Immature natural killer cell (primary cell): ENCODE measurements at regions not wholly inside any gene's neighbourhood (a gene's known extent, or its start where the extent isn't known, plus 50 kb on each side); places are given as distances from the start of the nearest gene placed in this dataset.
"Not testable (repeated sequence)": the region's sequence is repeated elsewhere in the genome, so short reads cannot be mapped to it uniquely, and the experiment has no call there.

Experiments used
- DNase-seq, 3 donors: peaks; one replicate each; pipeline ENCODE4 v3.0.0; 2022; ENCODE audit warnings: mixed read lengths in 1 of 3
- H3K27ac Mint-ChIP-seq, 6 donors: one replicate each; pipeline ENCODE4 v1.8.0; 2020; ENCODE audit warnings: mixed read lengths in 6 of 6, mild to moderate bottlenecking in 5 of 6, inconsistent platforms in 4 of 6, moderate library complexity in 3 of 6
- H3K27me3 Mint-ChIP-seq, 3 donors: one replicate each; pipeline ENCODE4 v1.8.0; 2020 to 2021; ENCODE audit warnings: low read depth in 3 of 3, mild to moderate bottlenecking in 3 of 3, mixed read lengths in 3 of 3, moderate library complexity in 3 of 3, inconsistent platforms in 1 of 3
- H3K36me3 Mint-ChIP-seq, 3 donors: one replicate each; pipeline ENCODE4 v1.8.0; 2020; ENCODE audit warnings: mixed read lengths in 3 of 3, inconsistent platforms in 2 of 3, mild to moderate bottlenecking in 2 of 3
- H3K4me1 Mint-ChIP-seq, 2 donors: one replicate each; pipeline ENCODE4 v1.8.0; 2020; ENCODE audit warnings: inconsistent platforms in 2 of 2, mild to moderate bottlenecking in 2 of 2, mixed read lengths in 2 of 2, moderate library complexity in 1 of 2
- H3K4me3 Mint-ChIP-seq, 5 donors: one replicate each; pipeline ENCODE4 v1.8.0; 2020; ENCODE audit warnings: mild to moderate bottlenecking in 5 of 5, mixed read lengths in 5 of 5, inconsistent platforms in 3 of 5, moderate library complexity in 3 of 5
- H3K9me3 Mint-ChIP-seq, 6 donors: one replicate each; pipeline ENCODE4 v1.8.0; 2020; ENCODE audit warnings: mild to moderate bottlenecking in 6 of 6, mixed read lengths in 6 of 6, inconsistent platforms in 4 of 6, moderate library complexity in 3 of 6

DNA sequence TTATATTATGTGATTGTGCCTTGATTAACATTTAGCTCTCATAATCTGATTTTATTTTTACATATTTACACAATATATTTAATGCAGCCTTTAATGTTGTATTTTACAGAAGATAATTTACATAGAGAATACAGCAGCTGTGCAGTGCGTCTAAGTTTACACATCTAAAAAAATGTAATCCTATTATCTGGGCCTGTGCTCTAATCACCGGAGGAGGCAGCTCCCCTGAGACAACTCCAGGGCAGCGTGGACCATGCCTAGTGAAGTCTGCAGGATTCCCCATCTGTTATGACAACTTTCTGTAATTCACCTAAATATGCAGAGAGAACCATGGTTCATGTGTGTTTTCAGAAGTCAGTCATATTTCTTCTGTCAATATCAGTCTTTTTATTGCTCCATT lies 1149.3 kb downstream of the TMEM121 start:
- H3K9me3 Mint-ChIP-seq, H3K4me1 Mint-ChIP-seq, H3K36me3 Mint-ChIP-seq, H3K4me3 Mint-ChIP-seq, H3K27ac Mint-ChIP-seq, DNase-seq: not testable (repeated sequence)
- H3K27me3 Mint-ChIP-seq: peaks cover 6 to 11% (median 7%) of the 10 kb centered on the region in 3 donors

DNA sequence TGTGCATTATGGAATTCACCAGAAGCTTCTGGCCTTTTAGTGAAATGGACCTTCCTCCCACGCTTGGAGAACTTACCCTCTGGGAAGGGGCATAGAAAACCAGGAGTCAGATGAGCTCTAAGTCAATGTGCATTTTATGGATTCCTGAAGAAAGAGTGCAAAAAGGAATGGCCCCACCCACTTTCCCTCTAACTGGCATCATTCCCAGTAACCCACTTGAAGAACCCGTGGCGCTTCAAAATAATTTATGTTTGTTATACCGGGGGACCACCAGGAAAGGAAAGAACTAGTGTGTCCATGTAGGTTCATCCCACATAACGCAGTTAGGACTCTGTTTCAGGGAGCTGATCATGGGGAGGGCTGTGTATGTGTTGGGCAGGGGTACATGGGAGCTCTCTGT lies 1153.4 kb downstream of the TMEM121 start:
- DNase-seq: no peak
- Mint-ChIP-seq H3K27ac (no peak overlapping the region), H3K9me3 (no peaks in the 10 kb centered on the region), H3K36me3 (no peaks in the 10 kb centered on the region), H3K4me1 (no peaks in the 10 kb centered on the region), H3K4me3 (no peak overlapping the region), H3K27me3 (peaks cover 7 to 11% (median 8%) of the 10 kb centered on the region in 3 donors)

DNA sequence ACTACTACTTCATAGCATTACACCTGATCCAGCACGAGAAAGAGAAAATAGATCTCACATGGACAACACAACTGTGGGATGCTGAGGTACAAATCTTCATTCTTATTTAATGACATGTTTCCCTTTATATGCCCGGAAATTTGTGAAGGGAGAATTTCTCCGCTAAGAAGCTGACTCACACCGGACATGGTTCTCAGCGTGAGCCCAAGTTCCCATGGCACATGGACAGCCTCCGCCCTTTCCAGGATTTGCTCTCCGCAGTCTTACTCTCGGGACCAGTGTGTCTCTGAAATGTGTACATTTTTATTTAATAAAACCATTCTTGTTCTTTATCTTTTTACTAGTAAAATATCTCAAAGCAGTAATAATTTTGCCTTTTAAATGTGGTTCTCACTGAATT lies 1154.8 kb downstream of the TMEM121 start:
- no peaks in the 10 kb centered on the region for H3K36me3 Mint-ChIP-seq
- H3K9me3 Mint-ChIP-seq: no peaks in the 10 kb centered on the region
- no peak overlapping the region for H3K4me3 Mint-ChIP-seq
- H3K4me1 Mint-ChIP-seq: no peaks in the 10 kb centered on the region
- DNase-seq: no peak
- peaks cover 7 to 11% (median 8%) of the 10 kb centered on the region in 3 donors for H3K27me3 Mint-ChIP-seq
- H3K27ac Mint-ChIP-seq: no peak overlapping the region

DNA sequence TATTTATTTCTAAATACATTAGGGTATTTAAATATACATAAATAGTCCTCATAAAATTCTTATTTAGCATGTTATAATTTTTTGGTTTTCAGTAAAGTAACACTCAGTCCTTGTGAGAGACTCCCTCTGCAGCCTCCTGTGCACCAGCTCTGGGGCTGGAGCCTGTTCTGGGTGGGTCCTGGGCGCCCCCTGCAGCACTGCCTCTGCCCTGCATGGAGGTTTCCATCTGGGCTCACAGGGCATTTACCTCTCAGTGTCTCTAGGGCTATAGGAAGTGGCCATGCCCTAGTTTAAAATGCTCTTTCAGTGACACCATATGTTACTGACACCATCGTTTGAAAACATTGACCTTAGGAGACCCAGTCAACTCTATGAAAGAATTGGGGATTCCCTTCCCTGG lies 1155.2 kb downstream of the TMEM121 start:
- no peak for DNase-seq
- peaks cover 7 to 8% (median 8%) of the 10 kb centered on the region in 3 donors for H3K27me3 Mint-ChIP-seq
- H3K36me3 Mint-ChIP-seq: no peaks in the 10 kb centered on the region
- H3K9me3 Mint-ChIP-seq: no peaks in the 10 kb centered on the region
- H3K27ac Mint-ChIP-seq: no peak overlapping the region
- H3K4me3 Mint-ChIP-seq: no peak overlapping the region
- H3K4me1 Mint-ChIP-seq: no peaks in the 10 kb centered on the region

DNA sequence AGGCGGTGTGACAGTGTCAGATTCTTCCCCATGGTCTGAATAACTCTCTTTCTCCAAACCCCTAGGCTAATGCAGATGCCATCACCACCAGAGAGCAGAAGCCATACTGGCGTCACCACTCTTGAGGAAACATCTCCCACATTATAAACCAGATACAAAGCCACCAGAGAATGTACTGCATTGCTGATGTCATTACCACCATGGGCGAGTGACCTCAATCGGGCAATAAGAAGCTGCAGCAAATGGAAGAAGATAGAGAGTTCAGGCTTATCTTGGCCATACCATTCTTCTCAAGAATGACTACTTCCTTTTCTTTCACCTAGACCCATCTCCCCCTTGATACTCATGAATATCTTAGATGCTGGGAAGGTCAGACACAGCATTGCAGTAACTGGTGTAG lies 1157.2 kb downstream of the TMEM121 start:
- Mint-ChIP-seq H3K4me1 (no peaks in the 10 kb centered on the region), H3K27ac (no peak overlapping the region), H3K27me3 (peaks cover 5 to 8% (median 8%) of the 10 kb centered on the region in 3 donors), H3K9me3 (no peaks in the 10 kb centered on the region), H3K36me3 (no peaks in the 10 kb centered on the region), H3K4me3 (no peak overlapping the region)
- no peak for DNase-seq

DNA sequence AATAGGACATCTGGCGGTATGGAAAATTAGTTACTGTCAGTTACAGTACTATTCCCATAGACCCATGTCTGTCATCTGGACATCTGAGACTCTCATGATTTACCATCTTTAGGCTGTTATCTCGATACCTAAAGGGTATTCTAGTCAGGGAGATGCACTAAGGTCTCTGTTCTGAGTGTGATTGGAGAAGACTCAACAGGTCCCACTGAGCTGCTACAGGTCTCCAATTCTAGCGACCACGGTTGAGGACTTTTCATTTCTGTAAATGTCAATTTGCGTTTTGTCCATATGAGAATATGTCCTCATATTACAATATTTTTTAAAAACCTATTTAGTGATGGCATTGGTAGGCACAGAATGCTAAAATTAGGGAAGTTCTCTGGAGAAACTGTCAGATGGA lies 1160.2 kb downstream of the TMEM121 start:
- Mint-ChIP-seq H3K4me1 (no peaks in the 10 kb centered on the region), H3K9me3 (no peaks in the 10 kb centered on the region), H3K27me3 (peaks cover 3 to 7% (median 5%) of the 10 kb centered on the region in 3 donors), H3K27ac (no peak overlapping the region), H3K4me3 (no peak overlapping the region), H3K36me3 (no peaks in the 10 kb centered on the region)
- no peak for DNase-seq

DNA sequence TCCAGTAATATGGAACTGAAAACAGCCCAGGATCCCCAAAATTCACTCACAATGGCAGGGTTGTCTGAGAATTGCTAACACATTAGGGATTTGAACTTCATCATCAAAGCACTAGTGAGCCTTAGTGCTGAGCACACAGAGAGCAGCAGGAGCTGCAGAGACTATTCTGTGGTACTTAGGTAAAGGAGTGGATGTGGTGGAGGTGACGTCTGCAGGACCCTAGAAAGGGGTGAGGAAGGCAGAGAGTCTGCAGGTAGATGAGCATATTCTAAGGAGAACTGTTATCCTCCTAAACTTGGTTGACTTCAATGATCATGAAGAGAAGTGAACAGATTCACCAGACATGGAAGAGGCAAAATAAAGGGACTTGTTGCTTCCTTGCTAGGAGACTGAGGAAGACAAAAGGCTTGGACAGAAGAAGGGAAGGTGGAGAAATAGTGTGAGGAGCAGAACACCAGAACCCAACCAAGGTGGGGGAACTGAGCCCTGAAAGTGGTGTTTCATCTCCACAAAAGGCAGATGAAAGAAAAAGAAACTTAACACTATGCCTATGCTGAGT lies 1164.0 kb downstream of the TMEM121 start:
- H3K9me3 Mint-ChIP-seq: no peaks in the 10 kb centered on the region
- H3K27ac Mint-ChIP-seq: no peak overlapping the region
- DNase-seq: no peak

GRCh38 chr14:106691601-106692291 lies 1165.4 kb downstream of the TMEM121 start:
- peaks cover 0 to 4% (median 0%) of the 10 kb centered on the region in 3 donors for H3K27me3 Mint-ChIP-seq
- H3K4me3 Mint-ChIP-seq: no peak overlapping the region

More for the DNA sequence above, 1164.0 kb downstream of the TMEM121 start:
- peaks cover 2 to 7% of the 10 kb centered on the region in 2 donors for H3K4me1 Mint-ChIP-seq
- peaks cover 0 to 4% (median 0%) of the 10 kb centered on the region in 3 donors for H3K27me3 Mint-ChIP-seq
- H3K4me3 Mint-ChIP-seq: no peak overlapping the region
- H3K36me3 Mint-ChIP-seq: no peaks in the 10 kb centered on the region

GRCh38 chr14:106694638-106695393 lies 1168.4 kb downstream of the TMEM121 start:
- H3K27ac Mint-ChIP-seq: no peak overlapping the region
- peaks cover 14 to 28% of the 10 kb centered on the region in 2 donors for H3K4me1 Mint-ChIP-seq
- no peaks in the 10 kb centered on the region for H3K36me3 Mint-ChIP-seq
- DNase-seq: peak; percentile 49 to 67 (median 64)
- peak overlapping the region in 3 of 5 donors; percentile 33 to 80 (median 47) for H3K4me3 Mint-ChIP-seq
- H3K9me3 Mint-ChIP-seq: no peaks in the 10 kb centered on the region
- peaks cover 0 to 6% (median 0%) of the 10 kb centered on the region in 3 donors for H3K27me3 Mint-ChIP-seq

More at GRCh38 chr14:106691601-106692291, 1165.4 kb downstream of the TMEM121 start:
- Mint-ChIP-seq H3K27ac (no peak overlapping the region), H3K4me1 (peaks cover 2 to 8% of the 10 kb centered on the region in 2 donors), H3K9me3 (no peaks in the 10 kb centered on the region), H3K36me3 (no peaks in the 10 kb centered on the region)
- peak; percentile 54 to 65 (median 57) for DNase-seq

DNA sequence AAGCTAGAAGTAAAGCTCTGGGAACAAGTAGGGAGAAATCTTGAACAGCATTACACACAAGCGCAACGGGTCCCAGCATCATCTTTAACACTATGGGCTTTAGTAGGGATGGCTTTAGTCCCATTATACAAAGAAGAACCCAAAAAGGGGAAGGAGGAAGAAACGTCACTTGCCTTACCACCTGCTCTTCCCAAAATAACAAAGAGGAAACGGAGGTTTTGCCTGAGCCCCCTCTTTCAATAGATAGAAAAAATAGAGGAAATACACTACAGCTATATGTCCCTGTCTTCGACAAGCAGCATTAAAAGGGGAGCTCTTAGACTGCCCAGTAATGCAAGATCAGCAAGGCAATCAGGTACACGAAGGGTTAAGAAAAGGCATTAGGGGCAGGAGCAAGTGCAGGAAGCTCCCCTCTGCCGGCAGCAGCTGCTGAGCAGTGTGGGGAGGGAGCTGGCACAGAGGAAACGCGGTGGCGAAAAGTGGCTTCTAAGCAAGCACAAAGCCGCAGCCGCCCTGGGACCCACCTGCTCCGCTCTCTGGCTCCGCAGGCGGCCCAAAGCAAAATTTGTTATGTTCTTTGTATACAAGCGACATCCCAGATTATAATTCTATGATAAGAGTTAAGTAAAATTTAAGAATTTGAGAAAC lies 1172.4 kb downstream of the TMEM121 start:
- Mint-ChIP-seq H3K4me1 (peaks cover 17 to 37% of the 10 kb centered on the region in 2 donors), H3K27ac (peak overlapping the region in 1 of 6 donors; percentile 26), H3K4me3 (peak overlapping the region in 4 of 5 donors; percentile 19 to 51 (median 29))
- peak in 2 of 3 donors; percentile 22 to 49 for DNase-seq
- not testable (repeated sequence) for H3K9me3 Mint-ChIP-seq, H3K36me3 Mint-ChIP-seq, H3K27me3 Mint-ChIP-seq

- DNase-seq, H3K27ac Mint-ChIP-seq, H3K9me3 Mint-ChIP-seq, H3K36me3 Mint-ChIP-seq, H3K27me3 Mint-ChIP-seq: not testable (repeated sequence)
- H3K4me3 Mint-ChIP-seq: peak overlapping the region in 1 of 5 donors; percentile 13
- H3K4me1 Mint-ChIP-seq: peaks cover 11 to 23% of the 10 kb centered on the region in 2 donors
These were observed 1177.3 kb downstream of the TMEM121 start for GRCh38 chr14:106703651-106704050.

- not testable (repeated sequence) for H3K4me3 Mint-ChIP-seq, DNase-seq
These were observed 1180.1 kb downstream of the TMEM121 start for GRCh38 chr14:106706488-106706887.

GRCh38 chr14:106710187-106710586 lies 1183.8 kb downstream of the TMEM121 start:
- not testable (repeated sequence) for H3K27ac Mint-ChIP-seq, H3K36me3 Mint-ChIP-seq, H3K9me3 Mint-ChIP-seq, H3K4me3 Mint-ChIP-seq, H3K27me3 Mint-ChIP-seq, DNase-seq
- peaks cover 12 to 17% of the 10 kb centered on the region in 2 donors for H3K4me1 Mint-ChIP-seq

More at GRCh38 chr14:106706488-106706887, 1180.1 kb downstream of the TMEM121 start:
- not testable (repeated sequence) for H3K4me1 Mint-ChIP-seq, H3K27ac Mint-ChIP-seq, H3K9me3 Mint-ChIP-seq, H3K27me3 Mint-ChIP-seq, H3K36me3 Mint-ChIP-seq

DNA sequence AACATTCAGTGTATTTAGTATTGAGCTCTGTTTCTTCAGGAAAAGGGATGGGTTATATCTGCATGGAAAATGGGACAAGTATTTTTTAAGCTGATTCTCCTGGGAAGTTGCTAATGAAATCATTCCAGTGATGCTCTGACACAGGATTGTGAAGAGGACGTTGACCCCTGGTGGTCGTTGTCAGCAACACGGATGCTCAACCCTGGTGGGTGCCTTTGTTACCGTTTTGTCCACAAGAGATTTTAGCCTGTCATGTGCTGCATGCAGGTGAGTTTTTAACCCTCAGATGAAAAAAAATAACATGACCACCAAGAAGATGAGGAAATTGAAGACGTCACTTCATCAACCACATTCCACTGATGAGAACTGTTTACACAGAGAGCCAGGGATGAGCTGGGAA lies 1186.1 kb downstream of the TMEM121 start:
- not testable (repeated sequence) for H3K4me3 Mint-ChIP-seq, H3K27me3 Mint-ChIP-seq, H3K36me3 Mint-ChIP-seq, H3K9me3 Mint-ChIP-seq, DNase-seq
- peak overlapping the region in 3 of 6 donors; percentile 21 to 83 (median 73) for H3K27ac Mint-ChIP-seq
- H3K4me1 Mint-ChIP-seq: peaks cover 12 to 23% of the 10 kb centered on the region in 2 donors
